H1 (cell line): ENCODE measurements at regions not wholly inside any gene's neighbourhood (a gene's known extent, or its start where the extent isn't known, plus 50 kb on each side); places are given as distances from the start of the nearest gene placed in this dataset.
"Not testable (repeated sequence)": the region's sequence is repeated elsewhere in the genome, so short reads cannot be mapped to it uniquely, and the experiment has no call there.

Experiments
- CTCF ChIA-PET: fragments of 300-600 bp; sonication (Branson Sonifier 250); formaldehyde crosslinking; loops from one replicate; lab custom pipeline; 2021; ENCODE audit not compliant: partially characterized antibody; lab: Charles Lee
- POLR2A ChIA-PET: fragments of 300-600 bp; sonication (Branson Sonifier 250); formaldehyde crosslinking; loops from one replicate; lab custom pipeline; 2021; ENCODE audit warnings: inconsistent platforms; ENCODE audit not compliant: partially characterized antibody; lab: Charles Lee
- DNase-seq, 2 experiments: peaks; one replicate each; pipeline versions ENCODE4 v3.0.0 to v3.0.0-alpha.2; 2010 to 2022; ENCODE audit warnings: low spot score in 2 of 2, low read depth in 1 of 2, mixed read lengths in 1 of 2
- FAIRE-seq: peaks from 2 replicates; lab custom pipeline; 2011; peaks lifted over from hg19 to GRCh38; lab: Jason Lieb, UNC
- H2AFZ ChIP-seq: 2 replicates; pipeline ENCODE4 v1.8.1; 2012; ENCODE audit warnings: low read length, inconsistent platforms
- H2AK5ac ChIP-seq: 2 replicates; pipeline ENCODE4 v1.6.1; 2013; ENCODE audit warnings: low read depth, low read length
- H2BK120ac ChIP-seq: replicated peaks from 2 replicates; pipeline ENCODE3; 2013; ENCODE audit warnings: low read depth, low read length, inconsistent platforms
- H2BK12ac ChIP-seq: 2 replicates; pipeline ENCODE4 v1.6.1; 2013; ENCODE audit warnings: low read depth, low read length
- H2BK15ac ChIP-seq: 2 replicates; pipeline ENCODE4 v1.6.1; 2013; ENCODE audit warnings: low read length
- H2BK20ac ChIP-seq: 2 replicates; pipeline ENCODE4 v1.6.1; 2013; ENCODE audit warnings: low read length
- H2BK5ac ChIP-seq: 2 replicates; pipeline ENCODE4 v1.6.1; 2013; ENCODE audit warnings: low read depth, low read length
- H3K14ac ChIP-seq: 2 replicates; pipeline ENCODE4 v1.6.1; 2013; ENCODE audit warnings: inconsistent platforms; ENCODE audit not compliant: insufficient read length
- H3K18ac ChIP-seq: 2 replicates; pipeline ENCODE4 v1.6.1; 2013; ENCODE audit warnings: low read length; ENCODE audit errors: extremely low read depth
- H3K23ac ChIP-seq: 2 replicates; pipeline ENCODE4 v1.6.1; 2013; ENCODE audit warnings: inconsistent platforms; ENCODE audit not compliant: insufficient read length
- H3K23me2 ChIP-seq: 2 replicates; pipeline ENCODE4 v1.6.1; 2013; ENCODE audit warnings: low read depth, low read length
- H3K27ac ChIP-seq: 2 replicates; pipeline ENCODE4 v1.6.1; 2011; ENCODE audit warnings: low read depth, low read length, inconsistent platforms
- H3K27me3 ChIP-seq, 4 experiments: replicated peaks in 1 of 4; 1 replicate in 1 of 4; 2 replicates in 3 of 4; pipeline versions ENCODE4 v1.6.1 to v1.8.1; 2011 to 2013; ENCODE audit warnings: low read length in 3 of 4, mild to moderate bottlenecking in 3 of 4, inconsistent platforms in 2 of 4, mixed read lengths in 2 of 4, moderate library complexity in 1 of 4; ENCODE audit not compliant: control insufficient read depth in 3 of 4, insufficient read depth in 3 of 4; ENCODE audit errors: extremely low read depth in 1 of 4
- H3K36me3 ChIP-seq, 4 experiments: 2 replicates each; pipeline versions ENCODE4 v1.6.1 to v1.8.1; 2011 to 2013; ENCODE audit warnings: mild to moderate bottlenecking in 4 of 4, low read length in 3 of 4, moderate library complexity in 2 of 4, control low read depth in 1 of 4, inconsistent platforms in 1 of 4; ENCODE audit not compliant: insufficient read depth in 4 of 4, control insufficient read depth in 2 of 4
- H3K4ac ChIP-seq: replicated peaks from 2 replicates; pipeline ENCODE3; 2013; ENCODE audit warnings: low read length, low read depth, mixed read lengths, inconsistent platforms; ENCODE audit not compliant: insufficient read length
- H3K4me1 ChIP-seq, 4 experiments: replicated peaks in 1 of 4; 1 replicate in 1 of 4; 2 replicates in 3 of 4; pipeline versions ENCODE4 v1.6.1 to v1.8.1; 2011 to 2013; ENCODE audit warnings: low read length in 3 of 4, inconsistent platforms in 2 of 4, mixed read lengths in 1 of 4; ENCODE audit not compliant: insufficient read depth in 4 of 4, control insufficient read depth in 3 of 4
- H3K4me2 ChIP-seq, 2 experiments: 2 replicates each; pipeline versions ENCODE4 v1.6.1 to v1.8.1; 2011 to 2013; ENCODE audit warnings: low read depth in 2 of 2, low read length in 2 of 2, control low read depth in 1 of 2, inconsistent platforms in 1 of 2, mild to moderate bottlenecking in 1 of 2; ENCODE audit not compliant: insufficient read depth in 1 of 2
- H3K4me3 ChIP-seq, 4 experiments: fragments of 200-600, 300-600 bp in 1 of 4; sonication (generic), shearing (Covaris generic), sonication (Bioruptor Twin) in 1 of 4; 2 replicates each; pipeline versions ENCODE4 v1.5.1 to v1.8.1; 2011 to 2016; ENCODE audit warnings: low read length in 4 of 4, low read depth in 3 of 4, control low read depth in 2 of 4, inconsistent platforms in 2 of 4, mild to moderate bottlenecking in 2 of 4, mixed read lengths in 1 of 4, moderate library complexity in 1 of 4; ENCODE audit not compliant: insufficient read depth in 2 of 4; ENCODE audit errors: extremely low read depth in 1 of 4
- H3K56ac ChIP-seq: replicated peaks from 2 replicates; pipeline ENCODE3; 2013; ENCODE audit warnings: low read depth, mild to moderate bottlenecking, mixed read lengths, low read length, inconsistent platforms; ENCODE audit not compliant: insufficient read length
- H3K79me1 ChIP-seq: 2 replicates; pipeline ENCODE4 v1.6.1; 2013; ENCODE audit warnings: low read depth, low read length, control low read depth
- H3K79me2 ChIP-seq, 2 experiments: 2 replicates each; pipeline versions ENCODE4 v1.6.1 to v1.8.1; 2012 to 2013; ENCODE audit warnings: low read length in 2 of 2, mild to moderate bottlenecking in 2 of 2, inconsistent platforms in 1 of 2; ENCODE audit not compliant: insufficient read depth in 2 of 2, control insufficient read depth in 1 of 2
- H3K9ac ChIP-seq, 4 experiments: replicated peaks in 1 of 4; 1 replicate in 1 of 4; 2 replicates in 3 of 4; pipeline versions ENCODE4 v1.6.1 to v1.8.1; 2011 to 2013; ENCODE audit warnings: low read depth in 3 of 4, low read length in 3 of 4, control low read depth in 2 of 4, mild to moderate bottlenecking in 2 of 4, moderate library complexity in 2 of 4, inconsistent platforms in 1 of 4; ENCODE audit errors: extremely low read depth in 1 of 4
- H3K9me3 ChIP-seq, 2 experiments: 2 replicates each; pipeline versions ENCODE4 v1.6.1 to v1.8.1; 2012 to 2013; ENCODE audit warnings: mild to moderate bottlenecking in 2 of 2, moderate library complexity in 2 of 2, control low read depth in 1 of 2, inconsistent platforms in 1 of 2, low read depth in 1 of 2, low read length in 1 of 2, mixed read lengths in 1 of 2; ENCODE audit not compliant: insufficient read depth in 2 of 2
- H4K20me1 ChIP-seq, 2 experiments: replicated peaks in 1 of 2; 2 replicates each; pipeline versions ENCODE3 to v1.8.1; 2011 to 2013; ENCODE audit warnings: inconsistent platforms in 2 of 2, low read length in 2 of 2, mild to moderate bottlenecking in 1 of 2; ENCODE audit not compliant: insufficient read depth in 2 of 2, control insufficient read depth in 1 of 2
- H4K5ac ChIP-seq: 2 replicates; pipeline ENCODE4 v1.6.1; 2013; ENCODE audit warnings: low read length, low read depth, mixed read lengths, inconsistent platforms; ENCODE audit not compliant: insufficient read length
- H4K8ac ChIP-seq: 2 replicates; pipeline ENCODE4 v1.8.0; 2013; ENCODE audit warnings: mild to moderate bottlenecking, moderate library complexity, low read length, inconsistent platforms; ENCODE audit not compliant: insufficient read depth; ENCODE audit errors: extremely low read depth
- H4K91ac ChIP-seq: replicated peaks from 2 replicates; pipeline ENCODE3; 2013; ENCODE audit warnings: low read length, mixed read lengths, inconsistent platforms; ENCODE audit not compliant: insufficient read length
- WGBS, 2 experiments: shearing (Covaris generic) in 1 of 2; methylation state at CpG; one replicate each; pipeline versions ENCODE4 v1.1.6 to v1.1.7; 2013 to 2015; ENCODE audit warnings: low lambda C conversion rate in 2 of 2, mixed read lengths in 2 of 2, inconsistent platforms in 1 of 2, low coverage in 1 of 2, missing lambda C conversion rate in 1 of 2; ENCODE audit not compliant: insufficient replicate concordance in 2 of 2, insufficient coverage in 1 of 2, insufficient read length in 1 of 2; ENCODE audit errors: extremely low coverage in 1 of 2, missing lambda C conversion rate in 1 of 2; 5-methylcytosine and 5-hydroxymethylcytosine counted together

GRCh38 chrX:40387869-40388268 is 192.9 kb upstream of the ATP6AP2 start:
- H2AK5ac ChIP-seq, H3K23me2 ChIP-seq, H3K4me3 ChIP-seq, H4K20me1 ChIP-seq, H3K23ac ChIP-seq, FAIRE-seq, H3K36me3 ChIP-seq, H3K9ac ChIP-seq, H3K27ac ChIP-seq, POLR2A ChIA-PET, H2BK12ac ChIP-seq, H3K14ac ChIP-seq, H4K5ac ChIP-seq, DNase-seq, CTCF ChIA-PET, H2BK120ac ChIP-seq, H3K79me2 ChIP-seq, H3K27me3 ChIP-seq, H2BK15ac ChIP-seq, H4K8ac ChIP-seq, H2AFZ ChIP-seq, H4K91ac ChIP-seq, H3K4me1 ChIP-seq, H2BK5ac ChIP-seq, H3K79me1 ChIP-seq, H3K9me3 ChIP-seq, H3K4ac ChIP-seq, H3K18ac ChIP-seq, H3K56ac ChIP-seq, H3K4me2 ChIP-seq, H2BK20ac ChIP-seq: not testable (repeated sequence)
- WGBS, 2 experiments = 79% methylated on average over 3 of the region's 9 CpGs; no CpG with 5 or more reads in 1 of the 2 experiments

- POLR2A ChIA-PET, H3K79me2 ChIP-seq, H2BK15ac ChIP-seq, H3K14ac ChIP-seq, H3K56ac ChIP-seq, H3K27ac ChIP-seq, H2BK12ac ChIP-seq, H3K4ac ChIP-seq, H4K91ac ChIP-seq, H4K5ac ChIP-seq, H3K23ac ChIP-seq, H3K4me2 ChIP-seq, H2BK20ac ChIP-seq, H3K9me3 ChIP-seq, H3K9ac ChIP-seq, CTCF ChIA-PET, H2BK120ac ChIP-seq, H3K36me3 ChIP-seq, H3K4me3 ChIP-seq, H2AK5ac ChIP-seq, H3K4me1 ChIP-seq, H4K20me1 ChIP-seq, H3K79me1 ChIP-seq, H2AFZ ChIP-seq, H3K27me3 ChIP-seq, H3K18ac ChIP-seq, H4K8ac ChIP-seq, H2BK5ac ChIP-seq, DNase-seq, FAIRE-seq, H3K23me2 ChIP-seq: not testable (repeated sequence)
- WGBS, 2 experiments = 100% methylated on average over 5 of the region's 7 CpGs; no CpG with 5 or more reads in 1 of the 2 experiments
Measured at GRCh38 chrX:40387311-40387710, 193.5 kb upstream of the ATP6AP2 start.
